ENCODE measurements at regions not wholly inside any gene's neighbourhood (a gene's known extent, or its start where the extent isn't known, plus 50 kb on each side); places are given as distances from the start of the nearest gene placed in this dataset.

DNA sequence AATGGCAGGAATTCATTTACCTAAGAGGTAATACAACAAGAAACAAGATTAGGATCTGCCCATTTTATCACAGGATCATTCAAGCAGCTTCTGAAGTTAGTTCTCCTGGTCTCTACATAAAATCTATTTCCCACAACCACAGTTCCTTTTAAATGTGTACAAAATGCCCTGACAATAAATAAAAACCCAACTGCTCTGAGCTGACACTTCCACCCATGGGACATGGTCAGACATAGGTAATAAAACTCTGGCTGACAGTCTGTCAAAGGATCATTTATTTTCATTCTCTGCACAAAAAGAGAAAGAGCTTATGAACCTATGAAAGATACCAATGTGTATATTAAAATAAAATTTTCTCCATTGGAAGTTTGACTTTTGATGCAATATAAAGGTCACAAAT is 145.4 kb upstream of the PALMD start:
- TF ChIP-seq, protein P1, sequence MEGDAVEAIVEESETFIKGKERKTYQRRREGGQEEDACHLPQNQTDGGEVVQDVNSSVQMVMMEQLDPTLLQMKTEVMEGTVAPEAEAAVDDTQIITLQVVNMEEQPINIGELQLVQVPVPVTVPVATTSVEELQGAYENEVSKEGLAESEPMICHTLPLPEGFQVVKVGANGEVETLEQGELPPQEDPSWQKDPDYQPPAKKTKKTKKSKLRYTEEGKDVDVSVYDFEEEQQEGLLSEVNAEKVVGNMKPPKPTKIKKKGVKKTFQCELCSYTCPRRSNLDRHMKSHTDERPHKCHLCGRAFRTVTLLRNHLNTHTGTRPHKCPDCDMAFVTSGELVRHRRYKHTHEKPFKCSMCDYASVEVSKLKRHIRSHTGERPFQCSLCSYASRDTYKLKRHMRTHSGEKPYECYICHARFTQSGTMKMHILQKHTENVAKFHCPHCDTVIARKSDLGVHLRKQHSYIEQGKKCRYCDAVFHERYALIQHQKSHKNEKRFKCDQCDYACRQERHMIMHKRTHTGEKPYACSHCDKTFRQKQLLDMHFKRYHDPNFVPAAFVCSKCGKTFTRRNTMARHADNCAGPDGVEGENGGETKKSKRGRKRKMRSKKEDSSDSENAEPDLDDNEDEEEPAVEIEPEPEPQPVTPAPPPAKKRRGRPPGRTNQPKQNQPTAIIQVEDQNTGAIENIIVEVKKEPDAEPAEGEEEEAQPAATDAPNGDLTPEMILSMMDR (IDR thresholded peaks at IDR 0.05) = no peak
- Histone ChIP-seq H3K9me3 (no peaks in the 10 kb centered on the region), H3K4me1 (ENCODE audit: control insufficient read depth in 1 of 2, low read depth in 2 of 2) (no peaks in the 10 kb centered on the region), H3K27ac (no peak overlapping the region), H3K36me3 (no peaks in the 10 kb centered on the region), H3K4me3 (no peak overlapping the region), H3K27me3 (replicated peaks; ENCODE audit: insufficient read depth) (no peaks in the 10 kb centered on the region)
- ATAC-seq (ENCODE audit: insufficient number of reproducible peaks, low FRiP score, low read depth) (no peak), DNase-seq (ENCODE audit: low spot score) (no peak)

DNA sequence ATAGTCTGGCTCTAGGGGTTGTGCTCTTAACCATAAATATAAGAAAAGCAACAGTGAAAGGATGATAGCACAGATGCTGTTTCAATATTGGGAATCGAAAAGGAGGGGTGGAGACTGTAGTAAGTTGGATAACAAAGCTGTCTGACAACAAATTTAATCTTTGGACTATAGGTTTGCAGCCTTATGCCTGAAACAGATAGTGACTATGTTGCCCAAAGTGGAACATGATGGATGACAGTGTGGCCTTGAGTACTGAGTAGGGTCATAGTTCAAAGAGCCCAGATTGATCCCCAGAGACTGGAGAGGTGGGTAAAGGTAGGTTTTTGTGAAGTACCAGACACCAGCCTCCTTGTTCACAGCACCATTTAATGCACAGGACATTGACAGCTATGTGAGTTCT is 144.0 kb upstream of the PALMD start:
- no peaks in the 10 kb centered on the region for H3K9me3 ChIP-seq
- H3K27ac ChIP-seq = no peak overlapping the region
- no peaks in the 10 kb centered on the region for H3K4me1 ChIP-seq (ENCODE audit: control insufficient read depth in 1 of 2, low read depth in 2 of 2)
- TF ChIP-seq, protein P1 (IDR thresholded peaks at IDR 0.05) = no peak
- no peak for DNase-seq (ENCODE audit: low spot score)
- no peak for ATAC-seq (ENCODE audit: insufficient number of reproducible peaks, low FRiP score, low read depth)
- no peaks in the 10 kb centered on the region for H3K36me3 ChIP-seq
- no peaks in the 10 kb centered on the region for H3K27me3 ChIP-seq (replicated peaks; ENCODE audit: insufficient read depth)
- no peak overlapping the region for H3K4me3 ChIP-seq

DNA sequence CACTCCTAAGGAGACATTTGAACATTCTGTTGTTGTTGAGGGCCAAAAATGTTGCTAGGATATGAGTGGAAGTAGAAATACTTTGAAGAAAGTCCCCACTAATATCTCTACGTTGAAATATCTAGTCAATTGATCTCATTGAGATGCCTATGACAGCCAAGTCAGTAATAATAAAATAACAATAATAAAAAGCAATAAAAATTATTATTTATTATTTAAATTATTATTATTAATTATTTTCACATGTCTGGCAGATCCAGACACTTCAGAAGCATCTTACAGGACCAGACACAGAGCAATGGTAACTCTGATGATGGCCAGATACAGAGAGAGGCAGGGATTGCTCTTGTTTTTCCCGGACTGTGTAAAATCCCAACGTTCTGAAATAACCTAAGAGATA is 143.5 kb upstream of the PALMD start:
- H3K27me3 ChIP-seq (replicated peaks; ENCODE audit: insufficient read depth) = no peaks in the 10 kb centered on the region
- DNase-seq (ENCODE audit: low spot score) (no peak), ATAC-seq (ENCODE audit: insufficient number of reproducible peaks, low FRiP score, low read depth) (no peak)
- H3K36me3 ChIP-seq = no peaks in the 10 kb centered on the region
- TF ChIP-seq, protein P1 (IDR thresholded peaks at IDR 0.05) = no peak
- no peak overlapping the region for H3K4me3 ChIP-seq
- no peaks in the 10 kb centered on the region for H3K9me3 ChIP-seq
- H3K27ac ChIP-seq = no peak overlapping the region
- no peaks in the 10 kb centered on the region for H3K4me1 ChIP-seq (ENCODE audit: control insufficient read depth in 1 of 2, low read depth in 2 of 2)

DNA sequence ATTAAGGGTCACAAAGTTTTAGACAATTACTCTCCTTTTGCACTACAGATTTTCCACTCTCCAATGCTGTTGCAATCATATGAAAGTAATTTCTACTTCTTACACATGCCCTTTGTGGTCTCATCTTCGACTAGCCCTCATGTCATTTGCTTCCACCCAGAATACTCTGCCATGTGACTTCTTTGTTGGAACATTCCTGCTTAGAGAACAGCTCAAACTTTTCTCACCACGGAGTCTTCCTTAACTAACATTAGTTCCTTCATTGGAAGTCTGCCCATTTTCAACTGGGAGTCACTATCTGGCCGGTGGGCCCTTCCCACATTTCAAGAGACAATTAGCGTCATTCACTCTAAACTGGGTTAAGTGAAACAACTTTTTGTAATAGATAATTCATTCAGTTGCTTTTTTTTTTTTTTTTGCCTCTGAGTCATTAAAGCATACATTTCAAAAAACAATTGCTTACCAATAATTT is 142.6 kb upstream of the PALMD start:
- DNase-seq (ENCODE audit: low spot score) (no peak), ATAC-seq (ENCODE audit: insufficient number of reproducible peaks, low FRiP score, low read depth) (no peak)
- Histone ChIP-seq H3K36me3 (no peaks in the 10 kb centered on the region), H3K27ac (no peak overlapping the region), H3K9me3 (no peaks in the 10 kb centered on the region), H3K27me3 (replicated peaks; ENCODE audit: insufficient read depth) (no peaks in the 10 kb centered on the region), H3K4me3 (no peak overlapping the region), H3K4me1 (ENCODE audit: control insufficient read depth in 1 of 2, low read depth in 2 of 2) (no peaks in the 10 kb centered on the region)
- TF ChIP-seq, protein P1 (IDR thresholded peaks at IDR 0.05) = no peak

DNA sequence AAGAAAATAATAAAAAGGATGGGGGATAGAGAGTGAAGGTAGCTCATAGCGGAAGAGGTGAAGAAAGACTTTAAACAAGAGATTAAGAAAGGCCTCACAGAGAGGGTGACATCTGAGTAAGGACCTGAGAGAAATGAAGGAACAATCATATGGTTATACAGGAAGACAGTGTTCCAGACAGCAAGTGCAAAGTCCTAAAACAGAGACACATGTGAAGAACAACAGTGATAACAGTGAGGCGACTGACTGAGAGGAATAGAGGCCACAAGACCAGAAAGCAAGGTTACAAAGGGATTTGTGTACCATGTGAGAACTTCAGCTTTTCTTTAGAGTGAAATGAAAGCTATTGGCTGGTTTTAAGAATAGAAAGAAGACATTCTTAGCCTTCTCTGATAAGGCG is 141.6 kb upstream of the PALMD start:
- H3K27me3 ChIP-seq (replicated peaks; ENCODE audit: insufficient read depth) = no peaks in the 10 kb centered on the region
- ATAC-seq (ENCODE audit: insufficient number of reproducible peaks, low FRiP score, low read depth) (no peak), DNase-seq (ENCODE audit: low spot score) (no peak)
- TF ChIP-seq, protein P1 (IDR thresholded peaks at IDR 0.05) = no peak
- H3K36me3 ChIP-seq = no peaks in the 10 kb centered on the region
- no peak overlapping the region for H3K4me3 ChIP-seq
- H3K4me1 ChIP-seq (ENCODE audit: control insufficient read depth in 1 of 2, low read depth in 2 of 2) = no peaks in the 10 kb centered on the region
- H3K9me3 ChIP-seq = no peaks in the 10 kb centered on the region
- H3K27ac ChIP-seq = no peak overlapping the region

All from thoracic aorta (tissue), 2 donors.